Activated CD4-positive, alpha-beta T cell treated with anti-CD3 and anti-CD28 coated beads, Interleukin-2, Interleukin-6, amounts not matched to agents 100 ng/mL and 50 ng/mL, durations not matched to agents 16 hours and 8 hours (primary cell): ENCODE measurements at regions not wholly inside any gene's neighbourhood (a gene's known extent, or its start where the extent isn't known, plus 50 kb on each side); places are given as distances from the start of the nearest gene placed in this dataset.
A peak's percentile ranks its signal among the peaks of the same experiment; 100 is the strongest.

Experiments
- DNase-seq: peaks from one replicate; pipeline ENCODE4 v3.0.0-alpha.2; 2020

GRCh38 chr12:81950871-81951270 is 191.7 kb upstream of the PPFIA2 start:
- no peak for DNase-seq

DNA sequence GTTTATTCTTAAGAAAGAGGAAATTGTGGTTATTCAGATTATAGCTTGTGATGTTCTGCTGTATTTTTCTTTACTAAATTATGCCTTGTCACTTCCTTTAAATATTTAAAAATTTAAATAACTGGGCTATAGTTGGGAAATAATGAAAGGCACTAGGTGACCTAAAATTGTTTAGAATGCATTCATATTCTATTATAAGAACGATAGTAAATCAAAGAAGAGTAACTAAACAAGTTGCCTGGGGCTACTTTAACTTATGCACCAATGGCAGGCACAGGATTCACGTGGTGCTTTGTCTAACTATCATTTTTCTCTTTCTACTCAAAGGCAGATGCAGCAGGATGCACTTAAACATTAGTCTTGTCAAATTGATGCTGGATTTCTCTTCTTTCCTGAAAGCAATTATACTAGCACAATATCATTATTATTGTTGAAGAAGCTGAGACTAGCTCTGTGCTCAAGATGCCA is 190.7 kb upstream of the PPFIA2 start:
- DNase-seq: no peak

GRCh38 chr12:81949416-81949815 is 190.3 kb upstream of the PPFIA2 start:
- DNase-seq: no peak

GRCh38 chr12:81944886-81945285 is 185.7 kb upstream of the PPFIA2 start:
- no peak for DNase-seq

- DNase-seq: peak; percentile 33
Observed at GRCh38 chr12:81942594-81942993, 183.4 kb upstream of the PPFIA2 start.

DNA sequence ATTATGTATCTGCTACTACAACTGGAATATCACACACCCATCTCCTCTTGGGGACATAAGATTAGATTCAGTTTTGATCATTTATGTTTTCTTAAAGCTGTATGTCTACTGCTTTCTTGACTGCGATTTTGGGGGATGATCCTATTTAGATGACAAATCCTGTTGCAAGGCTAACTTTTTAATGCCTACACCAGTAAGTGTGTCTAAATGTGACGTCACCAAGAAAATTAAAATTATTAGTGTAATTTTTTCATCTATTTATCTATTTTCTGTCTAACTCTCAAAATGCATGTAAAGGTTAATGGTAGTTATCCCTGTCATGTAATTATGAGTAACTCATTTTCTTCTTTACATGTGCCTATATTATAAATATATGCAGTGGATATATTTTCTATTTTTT is 170.9 kb upstream of the PPFIA2 start:
- no peak for DNase-seq

GRCh38 chr12:81896771-81897170 is 137.6 kb upstream of the PPFIA2 start:
- no peak for DNase-seq

GRCh38 chr12:81888961-81889360 is 129.8 kb upstream of the PPFIA2 start:
- no peak for DNase-seq

DNA sequence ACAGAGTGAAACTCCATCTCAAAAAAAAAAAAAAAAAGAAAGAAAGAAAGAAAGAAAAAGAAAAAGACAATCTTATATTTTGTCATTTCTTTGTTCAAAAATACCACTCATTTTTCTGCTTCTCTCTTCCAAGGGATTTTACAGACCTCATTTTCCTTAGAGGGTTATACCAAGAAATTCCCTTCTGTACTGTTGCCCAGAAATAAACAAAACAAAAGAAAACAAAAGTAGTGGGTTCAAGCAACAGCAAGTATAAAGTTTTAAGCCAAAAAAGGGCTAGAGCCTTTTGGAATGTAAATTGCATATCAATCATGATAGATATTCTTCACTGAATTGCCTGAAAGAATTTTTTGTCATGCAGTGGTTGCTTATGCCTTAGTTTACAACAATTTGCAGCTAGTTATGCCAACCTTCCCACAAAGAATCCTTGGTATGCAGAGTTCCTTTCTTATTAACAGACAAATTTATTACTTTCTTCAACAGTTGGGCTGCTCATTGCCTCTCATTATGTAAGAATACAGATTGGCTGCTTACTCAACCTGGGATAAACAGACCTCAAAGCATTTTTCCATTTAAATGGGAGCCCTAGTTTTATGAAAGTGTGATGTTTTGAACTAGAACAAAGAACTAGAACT is 129.1 kb upstream of the PPFIA2 start:
- no peak for DNase-seq

GRCh38 chr12:81874586-81874985 is 115.4 kb upstream of the PPFIA2 start:
- no peak for DNase-seq

DNA sequence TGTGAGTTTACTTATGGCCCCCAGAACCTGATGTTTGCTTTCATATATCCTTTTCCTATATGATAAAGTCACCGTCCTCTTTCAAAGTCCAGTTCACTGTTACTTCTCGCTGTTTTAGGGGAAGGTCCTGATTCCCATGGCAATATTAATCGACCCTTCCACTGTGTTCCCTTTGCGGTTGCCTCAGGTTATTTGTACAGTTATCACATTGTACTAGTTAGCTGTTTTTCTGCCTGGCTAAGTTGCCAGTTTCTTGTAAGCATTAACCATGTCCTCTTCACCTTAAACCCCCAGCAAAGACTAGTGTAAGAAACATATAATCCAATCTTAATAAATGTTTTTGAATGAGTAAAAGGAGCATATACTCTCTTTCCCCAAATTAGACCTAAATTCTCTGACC is 115.0 kb upstream of the PPFIA2 start:
- no peak for DNase-seq

DNA sequence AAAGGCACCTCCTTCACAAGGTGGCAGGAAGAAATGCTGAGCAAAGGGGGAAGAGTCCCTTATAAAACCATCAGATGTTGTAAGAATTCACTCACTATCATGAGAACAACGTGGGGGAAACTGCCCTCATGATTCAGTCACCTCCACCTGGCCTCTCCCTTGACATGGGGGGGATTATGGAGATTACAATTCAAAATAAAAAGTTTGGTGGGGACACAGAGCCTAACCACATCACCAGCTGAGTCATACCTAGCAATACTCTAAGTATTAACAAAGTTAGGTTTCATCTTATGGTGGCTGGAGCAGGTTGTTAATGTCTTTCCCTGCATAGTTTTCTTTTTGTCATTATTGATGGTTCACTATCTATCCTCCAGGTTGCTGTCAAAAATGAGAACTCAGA is 113.2 kb upstream of the PPFIA2 start:
- no peak for DNase-seq

GRCh38 chr12:81866081-81866480 is 106.9 kb upstream of the PPFIA2 start:
- no peak for DNase-seq

DNA sequence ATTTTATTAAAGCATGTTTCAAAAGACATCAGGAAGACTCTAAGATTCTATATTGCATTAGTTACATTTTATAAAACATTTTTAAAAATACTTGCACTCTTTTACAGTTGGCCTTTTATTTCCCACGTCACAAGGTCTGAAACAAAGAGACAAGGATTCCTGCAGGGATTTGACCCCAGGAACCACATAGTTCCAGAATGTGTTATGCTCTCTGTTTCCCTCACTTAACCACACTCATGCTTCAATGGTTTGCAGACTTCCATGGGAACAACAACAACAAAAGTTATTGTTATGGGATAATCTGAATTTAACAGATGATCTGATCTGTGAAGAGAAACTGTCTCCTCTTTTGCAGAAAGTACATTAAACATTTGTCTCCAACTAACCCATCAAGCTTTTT is 104.3 kb upstream of the PPFIA2 start:
- DNase-seq: no peak

- DNase-seq: no peak
Observed at GRCh38 chr12:81859521-81859920, 100.4 kb upstream of the PPFIA2 start.

GRCh38 chr12:81843599-81843998 is 84.4 kb upstream of the PPFIA2 start:
- DNase-seq: no peak

DNA sequence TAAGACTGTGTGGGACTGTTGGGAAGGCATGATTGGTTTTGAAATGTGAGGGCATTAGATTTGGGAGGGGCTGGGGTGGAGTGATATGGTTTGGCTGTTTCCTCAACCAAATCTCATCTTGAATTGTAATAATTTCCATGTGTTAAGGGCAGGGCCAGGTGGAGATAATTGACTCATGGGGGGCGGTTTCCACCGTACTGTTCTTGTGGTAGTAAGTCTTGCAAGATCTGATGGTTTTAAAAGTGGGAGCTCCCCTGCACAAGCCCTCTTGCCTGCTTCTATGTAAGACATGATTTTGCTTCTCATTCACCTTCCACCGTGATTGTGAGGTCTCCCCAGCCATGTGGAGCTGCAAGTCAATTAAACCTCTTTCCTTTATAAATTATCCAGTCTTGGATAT is 76.6 kb upstream of the PPFIA2 start:
- DNase-seq: peak; percentile 14

- DNase-seq: no peak
Observed at GRCh38 chr12:81819991-81820633, 61.0 kb upstream of the PPFIA2 start.

DNA sequence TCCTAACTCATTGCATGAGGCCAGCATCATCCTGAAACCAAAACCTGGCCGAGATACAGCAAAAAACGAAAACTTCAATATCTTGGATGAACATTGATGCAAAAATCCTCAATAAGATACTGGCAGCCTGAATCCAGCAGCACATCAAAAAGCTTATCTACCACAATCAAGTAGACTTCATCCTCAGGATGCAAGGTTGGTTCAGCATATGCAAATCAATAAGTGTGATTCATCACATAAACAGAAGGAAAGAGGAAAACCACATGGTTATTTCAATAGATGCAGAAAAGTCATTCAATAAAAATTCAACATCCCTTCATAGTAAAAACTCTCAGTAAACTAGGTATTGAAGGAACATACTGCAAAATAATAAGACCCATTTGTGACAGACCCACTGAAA is 56.5 kb upstream of the PPFIA2 start:
- DNase-seq: no peak

- DNase-seq: no peak
Observed at GRCh38 chr12:81811778-81812125, 52.6 kb upstream of the PPFIA2 start.

GRCh38 chr12:81811061-81811777 is 52.1 kb upstream of the PPFIA2 start:
- no peak for DNase-seq

DNA sequence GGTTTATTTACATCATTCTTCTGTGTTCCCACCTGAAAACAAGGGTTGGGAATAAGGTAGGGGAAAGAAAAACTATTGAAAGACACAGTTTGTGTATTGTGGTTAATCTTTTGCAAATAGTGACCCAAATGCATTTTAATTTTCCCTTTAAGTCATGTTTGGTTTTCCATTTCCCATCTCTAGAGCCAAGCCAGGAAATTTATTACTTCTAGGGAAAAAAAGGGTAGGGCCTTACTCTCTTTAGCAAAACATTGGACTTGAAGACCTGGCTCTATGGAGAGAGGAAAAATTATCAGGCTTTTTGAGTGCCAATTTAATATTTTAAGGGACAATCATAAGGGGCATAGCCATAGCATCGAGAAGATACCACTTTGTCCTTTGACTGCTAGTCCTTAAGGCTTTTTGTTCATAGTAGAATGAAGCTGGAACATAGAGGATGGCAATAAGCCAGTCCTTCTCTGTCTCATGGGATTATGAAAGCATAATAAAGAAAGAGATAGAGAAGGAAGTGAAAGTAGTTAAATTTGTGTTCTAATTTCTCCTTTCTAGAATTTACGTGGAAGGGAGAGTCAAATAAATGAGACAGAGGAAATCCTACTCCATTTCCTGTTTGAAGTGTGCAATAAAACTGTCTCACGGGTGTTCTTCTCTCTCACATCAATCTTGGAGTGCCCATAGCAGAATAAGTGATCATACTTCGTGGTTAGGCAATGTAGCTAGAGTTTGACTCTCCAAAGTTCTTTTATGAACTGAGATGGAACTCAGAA is 50.9 kb upstream of the PPFIA2 start:
- DNase-seq: peak; percentile 35

- no peak for DNase-seq
Observed at GRCh38 chr12:81809113-81809777, 50.1 kb upstream of the PPFIA2 start.
